GM19372 (cell line): ENCODE measurements at regions not wholly inside any gene's neighbourhood (a gene's known extent, or its start where the extent isn't known, plus 50 kb on each side); places are given as distances from the start of the nearest gene placed in this dataset.
"Not testable (repeated sequence)": the region's sequence is repeated elsewhere in the genome, so short reads cannot be mapped to it uniquely, and the experiment has no call there.

Experiments
- ATAC-seq: cut with Tn5 transposase; IDR thresholded peaks from one replicate; pipeline ENCODE4 v1.9.1; 2021; ENCODE audit warnings: mild to moderate bottlenecking, low read depth, moderate library complexity; ENCODE audit not compliant: unreplicated experiment

DNA sequence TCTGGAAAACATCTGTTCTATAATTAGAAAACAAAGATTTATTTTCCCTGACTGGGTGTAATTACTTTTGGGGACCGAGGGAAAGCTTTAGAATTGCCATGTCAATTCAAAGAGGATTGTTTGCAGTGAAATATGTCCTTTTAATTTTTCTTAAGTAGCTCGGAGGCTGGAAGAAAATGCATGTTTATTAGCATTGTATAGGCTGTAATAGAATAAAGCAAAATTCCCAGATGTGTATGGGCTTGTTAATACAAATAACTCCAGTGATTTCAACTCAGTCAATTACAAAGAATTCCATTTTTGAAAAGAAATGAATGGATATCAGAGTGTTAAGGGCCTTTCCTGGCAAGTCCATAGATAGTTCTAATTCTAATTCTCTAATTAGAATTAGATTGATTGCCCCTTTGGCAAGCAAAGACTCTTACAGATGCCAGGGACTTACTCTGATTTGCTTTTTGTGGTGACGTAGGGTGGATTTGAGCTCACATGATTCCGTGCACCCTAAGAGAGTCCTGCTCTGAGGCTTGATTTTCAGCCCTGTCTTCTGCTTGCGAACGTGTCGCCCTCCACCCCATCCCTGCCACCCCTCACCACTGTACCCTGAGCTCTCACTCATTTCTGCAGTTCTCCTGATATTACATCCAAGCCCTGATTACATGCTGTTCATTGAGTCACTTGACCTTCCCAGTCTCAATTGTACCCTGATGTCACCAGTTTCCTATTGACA lies 70.0 kb upstream of the FAM20A start:
- ATAC-seq, result no peak

DNA sequence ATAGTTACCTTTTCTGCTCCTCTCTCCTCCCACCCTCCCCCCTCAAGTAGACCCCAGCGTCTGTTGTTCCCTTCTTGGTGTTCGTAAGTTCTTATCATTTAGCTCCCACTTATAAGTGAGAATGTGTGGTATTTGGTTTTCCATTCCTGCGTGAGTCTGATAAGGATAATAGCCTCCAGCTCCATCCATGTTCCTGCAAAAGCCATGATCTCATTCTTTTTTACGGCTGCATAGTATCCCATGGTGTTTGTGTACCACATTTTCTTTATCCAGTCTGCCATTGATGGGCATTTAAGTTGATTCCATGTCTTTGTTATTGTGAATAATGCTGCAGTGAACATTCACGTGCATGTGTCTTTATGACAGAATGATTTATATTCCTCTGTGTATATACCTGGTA lies 65.3 kb upstream of the FAM20A start:
- not testable (repeated sequence) for ATAC-seq

DNA sequence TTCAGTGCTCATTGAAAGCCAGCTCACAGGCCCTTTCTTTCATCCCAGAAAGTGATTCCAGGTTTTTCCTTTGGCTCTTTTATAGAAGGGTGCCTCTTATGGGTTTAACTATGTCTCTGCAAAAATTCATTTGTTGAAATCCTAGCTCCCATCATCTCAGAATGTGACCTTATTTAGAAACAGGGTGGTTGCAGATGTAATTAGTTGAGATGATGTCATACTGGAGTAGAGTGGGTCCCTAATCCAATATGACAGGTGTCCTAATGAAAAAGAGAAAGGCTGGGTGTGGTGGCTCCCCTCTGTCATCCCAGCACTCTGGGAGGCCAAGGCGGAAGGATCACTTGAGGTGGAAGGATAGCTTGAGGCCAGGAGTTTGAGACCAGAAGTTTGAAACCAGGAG lies 64.2 kb upstream of the FAM20A start:
- ATAC-seq, result no peak

DNA sequence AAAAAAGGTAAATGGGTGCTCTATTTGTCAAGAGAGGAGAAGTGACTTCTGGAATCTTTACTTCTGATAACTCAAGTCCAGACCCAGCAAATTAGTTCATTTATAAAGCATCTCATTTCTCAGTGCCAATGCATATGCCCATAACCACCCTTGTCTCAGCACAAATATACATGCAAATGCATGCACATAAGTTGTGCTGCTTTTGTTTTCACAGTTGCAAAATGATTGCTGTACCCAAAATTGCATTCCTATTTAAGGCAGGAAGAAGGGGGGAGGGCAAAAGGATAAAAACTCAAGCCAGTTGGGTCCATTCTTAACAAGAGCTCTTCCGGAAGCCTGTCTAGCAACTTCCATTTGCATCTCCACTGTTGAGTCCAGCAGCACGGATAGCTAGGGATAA lies 61.3 kb upstream of the FAM20A start:
- no peak for ATAC-seq

DNA sequence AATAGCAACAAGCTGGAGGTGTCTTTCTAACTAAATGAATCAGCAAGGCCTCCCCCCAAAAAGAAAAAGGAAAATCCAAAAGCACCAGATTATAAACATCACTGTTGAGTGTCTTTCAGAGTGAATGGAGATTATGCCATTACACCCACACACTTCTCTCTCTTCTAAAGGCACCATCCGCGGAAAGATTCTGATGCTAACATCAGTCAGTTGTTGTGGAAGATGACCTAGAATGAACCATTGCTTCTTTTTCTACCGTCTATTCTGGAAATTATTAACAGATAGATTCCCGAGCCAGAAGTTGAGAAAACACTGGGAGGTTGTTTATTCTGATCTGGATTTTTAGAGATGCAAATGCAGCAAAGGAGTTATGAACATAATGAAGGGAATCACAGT lies 60.9 kb upstream of the FAM20A start:
- no peak for ATAC-seq

DNA sequence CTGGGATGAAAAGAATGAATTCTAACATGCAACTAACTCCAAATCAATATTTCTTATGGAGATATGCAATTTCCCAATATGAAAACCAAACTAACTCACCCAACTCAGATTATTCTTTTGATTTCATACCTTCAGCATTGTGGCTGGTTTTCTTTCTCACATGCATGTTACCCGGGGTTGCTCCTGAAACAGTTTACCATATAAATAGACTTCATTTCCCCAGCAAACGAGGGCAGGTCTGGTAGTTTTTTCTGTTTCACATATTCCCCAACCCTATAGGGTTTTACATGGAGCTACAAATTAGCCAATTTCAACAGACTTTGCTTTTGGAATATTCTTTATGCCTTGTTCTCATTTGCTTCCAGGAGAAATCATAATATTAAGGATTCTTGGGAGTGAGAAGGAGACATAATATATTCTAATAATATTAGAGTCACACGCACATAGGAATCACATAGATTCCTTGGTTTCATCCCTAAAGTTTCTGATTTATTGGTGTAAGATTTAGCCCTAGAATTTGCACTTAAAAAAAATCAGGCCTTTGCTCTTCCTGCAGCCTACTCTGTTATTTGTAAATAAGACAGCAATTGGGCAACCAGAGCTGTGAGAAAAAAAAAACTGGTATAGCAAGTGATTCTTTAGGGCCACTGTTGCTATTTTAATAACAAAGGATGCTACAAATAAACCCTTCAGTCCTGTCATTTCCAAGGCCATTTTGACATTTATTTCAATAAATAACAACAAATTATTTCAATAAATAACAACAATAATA lies 60.3 kb upstream of the FAM20A start:
- ATAC-seq, result no peak

DNA sequence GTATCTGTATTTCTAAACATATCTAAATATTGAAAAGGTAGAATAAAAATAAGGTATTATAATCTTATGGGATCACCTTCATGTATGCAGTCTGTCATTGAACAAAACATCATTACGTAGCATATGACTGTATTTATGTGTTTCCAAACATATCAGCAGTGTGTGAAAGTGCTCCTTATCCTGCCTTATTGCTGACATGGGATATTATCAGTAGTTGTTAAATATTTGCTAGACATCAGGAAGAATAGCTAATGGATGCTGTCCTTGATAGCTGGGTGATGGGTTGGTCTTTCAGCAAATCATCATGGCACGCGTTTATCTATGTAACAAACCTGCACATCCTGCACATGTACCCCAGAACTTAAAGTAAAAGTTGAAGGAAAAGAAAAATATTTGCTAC lies 59.1 kb upstream of the FAM20A start:
- no peak for ATAC-seq

DNA sequence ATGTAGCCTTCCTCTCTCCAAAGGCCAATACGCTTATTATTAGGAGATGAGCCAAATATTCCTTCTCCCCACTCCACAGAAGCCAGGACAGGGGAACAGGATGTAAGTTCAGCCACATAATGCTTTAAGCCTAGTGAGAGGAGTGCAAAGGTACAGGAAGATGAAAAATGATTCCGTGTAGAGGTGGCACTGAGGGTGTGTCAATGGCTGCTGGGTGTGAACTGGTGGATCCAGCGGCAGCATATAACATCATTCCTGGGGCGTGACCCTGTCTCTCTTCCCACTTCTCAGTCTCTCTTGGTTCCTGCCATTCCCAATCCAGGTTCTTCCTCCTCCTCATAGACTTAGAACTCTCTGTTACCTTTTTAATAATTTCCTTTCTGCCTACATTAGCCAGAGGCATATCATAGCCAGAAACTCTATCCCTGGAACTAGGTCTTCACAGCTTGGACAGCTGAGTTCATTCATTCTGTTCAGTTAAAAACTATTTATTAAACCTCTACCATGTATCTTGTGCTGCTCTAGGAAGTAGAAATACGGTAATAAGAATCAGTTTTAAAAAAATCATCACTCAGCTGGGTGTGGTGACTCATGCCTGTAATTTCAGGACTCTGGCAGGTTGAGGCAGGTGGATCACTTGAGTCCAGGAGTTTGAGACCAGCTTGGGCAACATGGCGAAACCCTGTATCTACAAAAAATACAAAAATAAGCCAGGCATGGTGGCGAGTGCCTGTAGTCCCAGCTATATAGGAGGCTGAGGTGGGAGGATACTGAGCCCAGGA lies 58.0 kb upstream of the FAM20A start:
- no peak for ATAC-seq

DNA sequence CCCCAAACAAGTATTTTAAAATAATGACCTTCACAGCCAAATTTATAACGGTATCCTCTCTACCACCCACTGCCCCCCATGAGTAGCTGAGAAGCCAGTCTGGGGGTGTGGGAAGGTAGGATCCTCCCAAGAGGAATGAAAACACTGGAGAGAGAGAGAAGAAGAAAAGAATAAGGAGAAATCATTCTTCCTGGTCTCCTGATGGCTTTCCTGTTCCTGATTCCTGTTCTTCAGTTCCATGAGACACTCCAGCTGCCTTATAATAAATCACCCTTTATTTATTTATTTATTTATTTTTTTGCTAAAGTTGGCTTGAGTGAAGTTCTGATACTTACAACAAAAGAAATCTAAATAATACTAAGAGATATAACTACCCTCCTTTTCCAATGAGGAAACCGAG lies 56.4 kb upstream of the FAM20A start:
- no peak for ATAC-seq

DNA sequence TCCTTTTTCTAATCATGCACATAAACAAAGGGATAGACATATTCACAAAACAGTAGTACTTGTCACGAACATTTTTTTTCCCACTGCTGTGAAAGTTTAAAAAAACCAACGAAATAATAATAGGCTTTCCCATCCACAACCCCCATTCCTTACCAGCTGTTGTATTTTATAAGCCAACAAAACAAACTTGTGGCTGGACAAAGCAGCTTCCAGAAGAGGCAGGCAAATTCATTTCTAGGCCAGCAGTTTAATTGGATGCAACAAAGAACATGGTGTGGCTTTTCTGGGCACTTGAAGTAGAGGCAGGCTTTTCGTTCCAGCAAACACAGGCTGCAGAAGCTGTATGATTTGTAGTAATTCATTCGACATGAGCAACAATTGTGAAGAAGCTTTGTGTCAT lies 56.0 kb upstream of the FAM20A start:
- no peak for ATAC-seq

DNA sequence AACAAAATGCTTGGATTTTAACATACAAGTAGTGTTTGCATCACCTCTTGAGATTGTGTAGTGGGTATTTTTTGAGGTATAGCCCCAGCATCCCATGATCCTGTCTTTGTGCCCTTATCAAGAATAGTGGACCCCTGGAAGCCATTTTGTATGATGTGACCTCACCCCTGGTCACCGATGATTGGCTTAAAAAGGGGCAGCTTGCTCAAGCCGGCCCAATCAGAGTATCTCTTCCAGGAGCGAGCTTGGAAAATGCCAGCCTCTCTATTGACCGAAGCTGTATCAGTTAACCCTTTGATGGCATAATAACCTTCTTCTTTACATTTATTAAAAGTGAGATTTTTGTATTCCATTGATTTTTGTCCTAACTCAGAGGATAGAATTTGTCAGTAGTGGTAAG lies 55.5 kb upstream of the FAM20A start:
- ATAC-seq, result no peak
